NCI-H1048 (cell line): ENCODE measurements at regions not wholly inside any gene's neighbourhood (a gene's known extent, or its start where the extent isn't known, plus 50 kb on each side); places are given as distances from the start of the nearest gene placed in this dataset.
"Not testable (repeated sequence)": the region's sequence is repeated elsewhere in the genome, so short reads cannot be mapped to it uniquely, and the experiment has no call there.

Source experiments
- DNase-seq: peaks from one replicate; lab custom pipeline; 2025; lab: John Stamatoyannopoulos, UW

GRCh38 chr16:5761592-5761991 lies 664.0 kb upstream of the EEF2KMT start:
- no peak for DNase-seq

GRCh38 chr16:5758281-5758680 lies 660.7 kb upstream of the EEF2KMT start:
- no peak for DNase-seq

GRCh38 chr16:5756969-5757368 lies 659.4 kb upstream of the EEF2KMT start:
- no peak for DNase-seq

- no peak for DNase-seq
These were observed 655.8 kb upstream of the EEF2KMT start for GRCh38 chr16:5753381-5753780.

GRCh38 chr16:5751216-5751615 lies 653.6 kb upstream of the EEF2KMT start:
- DNase-seq, result no peak

- DNase-seq, result not testable (repeated sequence)
These were observed 652.8 kb upstream of the EEF2KMT start for GRCh38 chr16:5750439-5750838.

- no peak for DNase-seq
These were observed 641.0 kb upstream of the EEF2KMT start for GRCh38 chr16:5738586-5738985.

GRCh38 chr16:5736209-5736930 lies 638.8 kb upstream of the EEF2KMT start:
- DNase-seq, result no peak

GRCh38 chr16:5735444-5735843 lies 637.8 kb upstream of the EEF2KMT start:
- DNase-seq, result no peak

- DNase-seq, result no peak
These were observed 633.2 kb upstream of the EEF2KMT start for GRCh38 chr16:5730783-5731182.

GRCh38 chr16:5722116-5722619 lies 624.6 kb upstream of the EEF2KMT start:
- DNase-seq, result no peak

- no peak for DNase-seq
These were observed 617.6 kb upstream of the EEF2KMT start for GRCh38 chr16:5715155-5715554.

GRCh38 chr16:5709889-5710288 lies 612.3 kb upstream of the EEF2KMT start:
- no peak for DNase-seq

- no peak for DNase-seq
These were observed 608.6 kb upstream of the EEF2KMT start for GRCh38 chr16:5706211-5706610.

GRCh38 chr16:5704271-5704670 lies 606.7 kb upstream of the EEF2KMT start:
- DNase-seq, result no peak

- DNase-seq, result no peak
These were observed 595.8 kb upstream of the EEF2KMT start for GRCh38 chr16:5693426-5693825.

- no peak for DNase-seq
These were observed 584.4 kb upstream of the EEF2KMT start for GRCh38 chr16:5681966-5682365.

- DNase-seq, result no peak
These were observed 580.8 kb upstream of the EEF2KMT start for GRCh38 chr16:5678371-5678770.

GRCh38 chr16:5671421-5671820 lies 573.8 kb upstream of the EEF2KMT start:
- DNase-seq, result no peak

GRCh38 chr16:5670198-5670597 lies 572.6 kb upstream of the EEF2KMT start:
- DNase-seq, result no peak

GRCh38 chr16:5668553-5668952 lies 571.0 kb upstream of the EEF2KMT start:
- no peak for DNase-seq

- no peak for DNase-seq
These were observed 568.2 kb upstream of the EEF2KMT start for GRCh38 chr16:5665834-5666233.

GRCh38 chr16:5653789-5654188 lies 556.2 kb upstream of the EEF2KMT start:
- no peak for DNase-seq

GRCh38 chr16:5653041-5653440 lies 555.4 kb upstream of the EEF2KMT start:
- DNase-seq, result no peak
